ENCODE measurements at regions not wholly inside any gene's neighbourhood (a gene's known extent, or its start where the extent isn't known, plus 50 kb on each side); places are given as distances from the start of the nearest gene placed in this dataset.

DNA sequence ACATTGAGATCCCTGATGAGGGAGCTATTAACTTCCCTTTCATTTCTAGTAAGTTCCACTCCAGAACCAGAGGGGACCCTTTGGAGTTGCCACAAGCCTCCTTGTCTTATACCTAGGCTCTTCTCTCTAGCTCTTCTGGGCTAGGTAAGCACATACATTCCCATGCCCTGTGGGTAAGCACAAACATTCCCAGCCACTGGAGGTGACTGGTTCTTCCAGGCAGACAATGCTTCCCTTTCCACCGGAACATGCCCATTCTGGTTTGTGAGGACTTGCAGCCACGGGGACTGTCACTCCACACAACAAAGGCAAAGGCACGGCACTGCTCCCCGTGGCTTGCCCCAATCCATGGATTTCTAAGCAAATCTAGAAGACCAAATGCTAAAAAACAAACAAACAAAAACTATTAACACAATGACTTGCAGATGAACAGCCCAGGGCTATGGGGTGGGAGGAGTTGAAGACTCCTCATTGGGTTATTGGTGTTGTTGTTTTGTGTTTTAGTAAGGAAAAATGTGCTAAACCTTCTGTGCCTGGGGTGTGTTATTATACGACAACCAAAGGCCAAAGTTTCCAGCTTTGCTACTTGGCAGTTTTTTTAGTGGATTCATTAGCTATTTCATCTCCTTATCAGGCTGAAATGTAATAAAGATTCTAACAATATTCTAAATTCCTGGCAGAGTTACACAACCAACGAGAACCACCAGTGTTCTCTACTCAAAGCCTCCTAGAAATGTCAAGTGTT is 276.2 kb downstream of the SYK start:
- TF ChIP-seq, protein P1, sequence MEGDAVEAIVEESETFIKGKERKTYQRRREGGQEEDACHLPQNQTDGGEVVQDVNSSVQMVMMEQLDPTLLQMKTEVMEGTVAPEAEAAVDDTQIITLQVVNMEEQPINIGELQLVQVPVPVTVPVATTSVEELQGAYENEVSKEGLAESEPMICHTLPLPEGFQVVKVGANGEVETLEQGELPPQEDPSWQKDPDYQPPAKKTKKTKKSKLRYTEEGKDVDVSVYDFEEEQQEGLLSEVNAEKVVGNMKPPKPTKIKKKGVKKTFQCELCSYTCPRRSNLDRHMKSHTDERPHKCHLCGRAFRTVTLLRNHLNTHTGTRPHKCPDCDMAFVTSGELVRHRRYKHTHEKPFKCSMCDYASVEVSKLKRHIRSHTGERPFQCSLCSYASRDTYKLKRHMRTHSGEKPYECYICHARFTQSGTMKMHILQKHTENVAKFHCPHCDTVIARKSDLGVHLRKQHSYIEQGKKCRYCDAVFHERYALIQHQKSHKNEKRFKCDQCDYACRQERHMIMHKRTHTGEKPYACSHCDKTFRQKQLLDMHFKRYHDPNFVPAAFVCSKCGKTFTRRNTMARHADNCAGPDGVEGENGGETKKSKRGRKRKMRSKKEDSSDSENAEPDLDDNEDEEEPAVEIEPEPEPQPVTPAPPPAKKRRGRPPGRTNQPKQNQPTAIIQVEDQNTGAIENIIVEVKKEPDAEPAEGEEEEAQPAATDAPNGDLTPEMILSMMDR (IDR thresholded peaks at IDR 0.05): no peak
- TF ChIP-seq ZFX (IDR thresholded peaks at IDR 0.05; ENCODE audit: borderline replicate concordance): no peak

All from 22Rv1 (cell line).